Epithelial cell of esophagus (primary cell): ENCODE measurements at regions not wholly inside any gene's neighbourhood (a gene's known extent, or its start where the extent isn't known, plus 50 kb on each side); places are given as distances from the start of the nearest gene placed in this dataset.

Experiments
- DNase-seq: peaks from one replicate; pipeline ENCODE4 v3.0.0; 2010; ENCODE audit warnings: low read depth
- H3K4me3 ChIP-seq: 2 replicates; pipeline ENCODE4 v1.5.1; 2011; ENCODE audit warnings: mild to moderate bottlenecking, low read length, control low read depth
- TF ChIP-seq, protein P1 (sequence below): IDR thresholded peaks from 2 replicates; pipeline ENCODE4 v1.5.1; 2011; ENCODE audit warnings: low read depth, mild to moderate bottlenecking, low read length, control low read depth, inconsistent platforms; ENCODE audit not compliant: insufficient read depth; ENCODE audit errors: missing control alignments

DNA sequence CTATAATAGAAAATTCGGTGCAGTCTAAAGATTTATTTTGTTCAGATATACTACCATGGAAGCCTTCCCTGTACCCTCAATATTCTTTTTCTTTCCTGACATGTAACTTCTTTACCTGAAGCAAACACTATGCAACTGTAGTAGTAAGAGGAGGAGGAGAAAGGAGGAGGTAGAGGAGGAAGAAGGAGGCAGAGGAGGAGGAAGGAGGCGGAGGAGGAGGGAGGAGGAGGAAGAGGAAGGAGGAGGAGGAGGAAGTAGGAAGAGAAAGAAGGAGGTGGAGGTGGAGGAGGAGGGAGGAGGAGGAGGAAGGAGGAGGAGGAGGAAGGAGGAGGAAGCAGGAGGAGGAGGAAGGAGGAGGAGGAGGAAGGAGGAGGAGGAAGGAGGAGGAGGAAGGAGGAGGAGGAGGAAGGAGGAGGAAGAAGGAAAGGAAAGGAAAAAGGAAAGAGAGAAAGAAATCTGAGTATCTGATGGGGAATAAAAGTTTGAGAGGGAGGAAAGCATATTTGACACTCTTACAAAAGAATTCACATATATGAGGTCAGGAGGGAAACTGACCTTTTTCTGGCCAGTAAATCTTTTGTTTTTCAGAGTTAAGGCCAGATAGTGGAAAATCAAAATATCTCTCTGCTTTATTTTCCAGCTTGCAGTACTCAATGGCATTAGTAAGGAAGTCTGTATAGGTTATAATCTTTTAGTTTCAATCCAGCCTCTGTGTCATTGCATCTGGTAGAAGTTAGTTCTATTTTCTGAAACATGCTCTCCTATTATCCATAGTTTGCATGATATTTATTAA, 114.5 kb upstream of the LPAR1 start:
- H3K4me3 ChIP-seq: no peak overlapping the region
- no peak for DNase-seq
- TF ChIP-seq, protein P1, sequence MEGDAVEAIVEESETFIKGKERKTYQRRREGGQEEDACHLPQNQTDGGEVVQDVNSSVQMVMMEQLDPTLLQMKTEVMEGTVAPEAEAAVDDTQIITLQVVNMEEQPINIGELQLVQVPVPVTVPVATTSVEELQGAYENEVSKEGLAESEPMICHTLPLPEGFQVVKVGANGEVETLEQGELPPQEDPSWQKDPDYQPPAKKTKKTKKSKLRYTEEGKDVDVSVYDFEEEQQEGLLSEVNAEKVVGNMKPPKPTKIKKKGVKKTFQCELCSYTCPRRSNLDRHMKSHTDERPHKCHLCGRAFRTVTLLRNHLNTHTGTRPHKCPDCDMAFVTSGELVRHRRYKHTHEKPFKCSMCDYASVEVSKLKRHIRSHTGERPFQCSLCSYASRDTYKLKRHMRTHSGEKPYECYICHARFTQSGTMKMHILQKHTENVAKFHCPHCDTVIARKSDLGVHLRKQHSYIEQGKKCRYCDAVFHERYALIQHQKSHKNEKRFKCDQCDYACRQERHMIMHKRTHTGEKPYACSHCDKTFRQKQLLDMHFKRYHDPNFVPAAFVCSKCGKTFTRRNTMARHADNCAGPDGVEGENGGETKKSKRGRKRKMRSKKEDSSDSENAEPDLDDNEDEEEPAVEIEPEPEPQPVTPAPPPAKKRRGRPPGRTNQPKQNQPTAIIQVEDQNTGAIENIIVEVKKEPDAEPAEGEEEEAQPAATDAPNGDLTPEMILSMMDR: no peak

DNA sequence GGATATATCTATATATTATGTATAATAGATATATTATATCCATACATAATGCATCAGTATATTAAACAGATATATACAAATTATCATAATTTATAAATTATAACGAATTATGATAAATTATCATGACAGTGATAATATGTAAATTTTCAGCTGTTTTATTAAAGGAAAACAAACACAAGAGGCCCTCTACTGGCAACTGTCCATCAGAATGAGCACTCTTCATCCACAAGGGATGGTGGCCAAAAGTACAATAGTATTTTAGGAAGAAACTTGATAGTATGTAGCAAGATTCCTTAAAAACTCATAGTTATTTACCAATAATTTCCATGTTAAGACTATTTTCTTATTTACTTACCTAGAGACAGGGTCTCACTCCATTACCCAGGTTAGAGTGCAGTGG, 113.3 kb upstream of the LPAR1 start:
- TF ChIP-seq, protein P1: no peak
- H3K4me3 ChIP-seq: no peak overlapping the region
- DNase-seq: peak; percentile 14

DNA sequence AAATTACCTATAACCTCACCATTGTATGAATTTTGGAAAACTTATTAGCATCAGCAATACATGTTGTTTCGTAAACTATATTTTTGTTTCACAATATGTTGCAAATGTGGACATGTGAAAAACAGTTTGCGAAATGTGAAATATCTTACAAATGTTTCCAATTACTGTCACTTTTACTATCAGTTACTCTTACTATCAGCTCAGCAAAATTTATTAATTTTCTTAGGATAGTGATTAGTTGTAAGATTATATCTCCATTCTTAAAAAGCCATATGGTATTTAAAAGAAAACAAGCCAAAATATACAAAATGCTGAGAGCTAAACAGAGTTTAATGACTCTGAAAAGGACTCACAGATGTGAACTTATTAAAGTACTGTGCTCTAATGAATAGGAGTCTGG, 111.9 kb upstream of the LPAR1 start:
- no peak for DNase-seq
- no peak overlapping the region for H3K4me3 ChIP-seq
- TF ChIP-seq, protein P1: no peak

DNA sequence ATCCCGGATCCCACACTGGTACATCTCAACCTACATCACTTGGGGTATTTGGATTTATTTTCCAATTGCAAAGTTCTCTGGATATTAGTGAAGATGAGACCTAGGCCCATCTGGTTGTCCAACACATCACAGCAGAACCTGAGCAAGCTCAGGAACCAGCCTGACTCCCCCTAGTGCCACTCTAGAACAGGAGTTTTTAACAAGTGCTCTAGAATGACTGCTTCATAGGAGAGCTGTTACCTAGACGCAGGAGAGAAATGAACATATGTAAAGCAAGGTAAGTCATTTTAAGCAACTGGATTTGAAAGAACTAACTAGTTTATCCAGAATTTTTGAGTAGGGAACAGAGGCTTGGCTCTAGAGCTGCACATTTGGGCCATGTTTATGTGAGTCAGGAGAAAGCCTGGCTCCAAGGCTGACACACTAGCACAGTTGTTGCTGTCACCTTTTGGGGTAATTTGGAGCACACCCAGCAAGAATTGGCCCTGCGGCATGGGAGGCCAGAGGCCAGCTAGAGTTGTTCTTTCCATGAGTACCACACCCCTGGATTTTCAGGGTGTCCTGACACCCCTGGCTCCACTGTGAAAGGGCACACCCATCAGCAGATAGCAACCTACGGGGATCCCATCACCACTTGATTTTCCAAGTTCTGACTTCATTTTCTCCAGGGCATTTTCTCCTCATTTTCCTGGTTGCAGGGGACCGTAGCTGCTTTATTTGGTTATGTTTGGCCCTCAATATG, 110.9 kb upstream of the LPAR1 start:
- DNase-seq: peak; percentile 26
- TF ChIP-seq, protein P1: peak; percentile 36
- no peak overlapping the region for H3K4me3 ChIP-seq

DNA sequence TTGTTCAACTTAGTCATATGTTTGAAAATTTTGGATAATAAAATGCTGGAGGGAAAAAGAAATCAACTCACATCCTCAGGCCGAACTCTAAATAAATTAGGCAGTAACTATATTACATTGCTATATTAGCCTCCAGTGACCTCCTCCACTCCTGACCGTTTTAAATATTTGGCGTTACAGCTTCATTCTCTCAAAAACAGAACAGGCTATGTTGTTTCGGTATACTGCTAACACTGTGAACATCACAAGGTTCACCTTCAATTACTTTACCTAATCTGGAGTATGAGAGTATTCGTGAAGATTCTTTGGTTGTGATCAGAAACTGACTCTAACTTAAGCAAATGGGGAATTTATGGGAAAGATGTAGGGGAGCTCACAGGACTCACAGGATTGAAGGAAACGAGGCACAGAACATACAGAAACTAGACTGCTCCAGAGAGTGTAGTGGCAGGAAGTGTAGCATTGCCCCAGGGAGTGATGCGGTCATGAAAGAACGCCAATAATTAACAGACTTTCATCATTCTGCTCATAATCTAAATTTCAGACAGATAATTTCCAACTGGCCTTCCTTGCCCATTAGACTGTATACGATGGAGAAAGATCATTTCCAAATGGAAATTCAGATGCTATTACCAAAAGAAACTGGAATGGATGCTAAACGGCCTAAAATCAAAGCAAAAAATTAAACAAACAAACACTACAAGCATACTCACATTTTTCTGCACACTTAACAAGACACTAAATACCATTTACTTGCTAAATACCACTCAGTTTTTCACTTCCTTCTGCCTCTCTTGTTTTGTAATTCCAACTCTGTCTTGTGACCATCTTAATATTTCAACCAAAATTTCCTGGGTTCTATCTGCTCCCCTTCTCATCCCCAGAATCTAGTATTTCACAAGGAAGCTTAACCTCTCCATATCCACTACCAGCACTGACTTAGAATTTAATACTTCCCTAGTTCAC, 110.1 kb upstream of the LPAR1 start:
- no peak overlapping the region for H3K4me3 ChIP-seq
- TF ChIP-seq, protein P1: no peak
- DNase-seq: no peak

DNA sequence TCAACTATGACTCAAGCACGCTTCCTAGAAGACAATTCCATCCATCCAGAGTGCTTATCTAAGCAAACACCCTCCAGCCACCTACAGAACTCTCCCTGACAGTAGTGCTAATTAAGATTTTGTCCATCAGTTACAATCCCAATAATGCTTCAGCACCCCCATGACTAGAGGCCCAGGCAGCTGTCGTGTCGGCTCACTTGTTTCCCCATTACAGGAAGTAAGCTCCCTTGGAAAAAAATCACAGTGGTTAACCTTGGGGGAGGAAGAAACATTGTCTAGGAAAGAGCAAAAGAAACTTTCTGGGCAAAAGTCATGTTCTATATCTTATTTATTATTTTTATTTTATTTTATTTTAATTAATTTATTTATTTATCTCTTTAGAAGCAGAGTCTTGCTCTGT, 108.8 kb upstream of the LPAR1 start:
- no peak overlapping the region for H3K4me3 ChIP-seq
- no peak for DNase-seq
- TF ChIP-seq, protein P1: no peak
